ENCODE measurements at regions not wholly inside any gene's neighbourhood (a gene's known extent, or its start where the extent isn't known, plus 50 kb on each side); places are given as distances from the start of the nearest gene placed in this dataset.

DNA sequence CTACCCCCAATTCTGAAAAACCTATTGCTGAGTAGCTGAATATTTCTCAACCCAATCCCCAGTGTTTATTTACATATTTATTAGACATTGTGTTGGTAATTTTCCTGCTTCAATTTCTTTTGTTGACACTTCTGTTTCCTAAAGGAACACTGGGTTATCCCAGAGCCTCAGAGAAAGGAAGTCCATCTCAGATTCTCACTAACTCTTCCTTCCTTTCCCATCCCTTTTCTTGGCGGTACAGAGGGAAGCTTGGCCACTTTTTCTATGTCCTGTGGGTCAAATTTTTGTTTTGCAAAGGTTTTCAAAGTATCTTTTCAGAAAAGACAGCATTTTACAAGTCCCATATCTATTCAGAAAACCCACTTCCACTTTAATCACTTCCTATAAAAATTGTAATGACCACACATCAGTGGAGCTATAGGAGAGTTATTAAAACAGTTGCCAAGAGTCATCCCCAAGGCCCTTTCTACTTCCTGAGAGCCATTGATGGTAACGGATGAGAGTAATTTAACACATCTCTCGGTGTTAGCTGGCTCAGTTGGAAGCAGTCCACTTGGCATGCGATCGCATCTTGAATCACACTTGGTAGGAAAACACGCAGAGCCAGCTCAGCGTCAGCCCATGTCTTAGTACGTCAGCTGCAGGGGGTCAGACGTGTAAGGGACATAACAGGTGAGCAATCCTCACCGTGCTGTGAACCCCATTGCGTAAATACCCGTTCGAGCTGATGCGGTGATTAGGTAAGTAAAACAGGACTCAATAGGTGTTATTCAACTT, 231.1 kb upstream of the ADARB2 start:
- no peak for DNase-seq

DNA sequence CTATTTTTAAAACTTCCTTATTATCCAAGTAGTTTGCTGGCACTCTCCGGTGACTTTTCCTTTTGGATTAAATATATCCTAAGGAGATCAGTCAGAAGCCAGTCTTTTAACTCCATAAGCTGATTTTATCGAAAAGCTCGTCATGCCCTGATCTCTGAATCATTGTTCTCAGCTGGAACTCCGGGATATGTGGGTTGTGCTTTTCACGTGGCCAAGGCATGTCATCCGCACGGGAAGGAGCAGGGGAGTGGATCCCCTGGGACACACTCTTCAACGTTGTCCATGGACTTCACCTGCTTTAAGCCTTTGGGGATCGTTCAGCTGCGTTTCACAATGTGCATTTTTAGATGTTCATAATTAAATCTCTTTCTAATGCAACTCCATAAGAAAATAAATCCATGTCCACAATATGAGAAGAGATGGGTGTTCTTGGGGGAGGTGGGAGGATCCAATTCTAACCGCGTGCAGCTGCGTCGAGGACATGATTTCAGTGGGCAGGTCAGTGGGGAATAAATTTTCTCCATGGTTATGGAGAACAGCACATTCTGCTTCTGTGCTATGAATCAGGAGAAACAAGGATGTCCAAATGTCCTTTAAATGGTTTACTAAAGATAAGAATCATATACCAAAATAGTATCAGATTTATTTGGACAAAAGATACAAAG, 229.5 kb upstream of the ADARB2 start:
- no peak for DNase-seq

DNA sequence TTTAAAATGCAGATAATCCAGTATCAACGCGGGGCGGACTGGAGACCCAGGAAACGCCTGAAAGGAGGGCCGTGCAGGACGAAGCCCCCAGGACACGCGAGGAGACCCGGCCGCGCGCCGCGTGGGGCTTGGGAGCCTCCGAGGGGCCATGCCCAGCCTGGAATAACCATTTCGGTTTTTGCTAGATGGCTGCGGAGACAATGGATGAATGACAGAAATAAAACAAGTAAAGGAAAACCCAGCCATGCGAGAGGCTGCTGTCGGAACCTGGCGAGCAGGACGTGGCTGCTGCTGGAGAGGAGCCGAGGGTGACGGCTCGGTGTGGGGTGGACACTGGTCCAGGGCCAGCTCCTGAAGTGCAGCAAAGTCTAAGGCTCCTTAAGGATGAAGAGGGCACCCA, 227.2 kb upstream of the ADARB2 start:
- no peak for DNase-seq

DNA sequence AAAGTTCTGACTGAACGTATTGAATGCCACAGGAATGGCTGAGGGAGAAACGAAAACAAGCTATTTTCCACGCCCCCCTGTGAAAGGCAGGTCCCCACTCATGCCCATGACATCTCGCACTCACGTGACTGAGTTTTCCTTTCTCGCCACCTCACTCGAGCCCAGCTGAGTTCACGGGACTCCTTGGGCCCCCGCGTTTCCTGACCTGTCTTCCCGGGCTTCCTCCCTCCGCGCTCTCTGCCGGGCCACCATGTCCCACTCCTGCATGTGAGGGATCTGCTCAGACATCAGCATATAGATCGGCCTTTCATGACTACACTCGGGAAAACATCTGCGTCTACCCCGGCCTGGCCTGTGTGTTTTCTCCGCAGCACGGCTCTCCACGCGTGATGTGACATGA, 226.0 kb upstream of the ADARB2 start:
- DNase-seq: no peak

DNA sequence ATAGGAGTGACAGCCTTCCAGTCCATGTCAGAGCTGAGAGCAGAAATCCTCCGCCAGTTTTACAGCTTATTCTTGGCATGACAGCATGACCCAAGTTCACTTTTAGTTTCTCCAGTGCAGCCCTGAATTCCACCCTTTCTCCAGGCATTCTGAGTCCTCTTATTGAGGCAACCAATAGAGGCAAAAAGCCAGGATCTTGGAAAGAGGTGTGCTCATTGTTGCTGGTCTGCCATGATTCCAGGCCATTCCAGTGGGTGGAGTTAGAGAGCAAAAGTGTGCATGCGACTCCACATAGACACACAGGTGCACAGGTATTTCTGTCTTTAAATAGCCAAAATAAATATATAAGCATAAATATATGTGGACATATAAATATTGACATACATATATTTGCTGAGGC, 224.7 kb upstream of the ADARB2 start:
- no peak for DNase-seq

DNA sequence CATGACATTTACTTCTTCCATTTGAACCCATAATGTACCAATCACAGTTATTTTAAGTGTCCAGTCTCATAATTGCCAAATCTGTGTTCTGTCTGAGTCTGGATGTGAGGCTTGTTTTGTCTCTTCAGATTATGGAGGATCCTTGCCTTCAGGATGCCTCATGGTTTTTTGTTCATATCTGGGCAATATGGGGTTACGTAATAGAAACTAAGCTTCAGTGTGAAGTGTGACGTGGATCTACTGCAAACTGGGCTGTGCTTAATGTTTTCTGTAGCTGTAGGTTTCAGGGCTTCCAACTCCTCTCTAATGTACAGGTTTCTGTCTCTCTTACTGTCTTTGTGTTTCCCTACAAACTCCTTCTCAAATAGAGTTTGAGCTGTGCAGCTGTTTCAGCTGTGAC, 223.7 kb upstream of the ADARB2 start:
- no peak for DNase-seq

DNA sequence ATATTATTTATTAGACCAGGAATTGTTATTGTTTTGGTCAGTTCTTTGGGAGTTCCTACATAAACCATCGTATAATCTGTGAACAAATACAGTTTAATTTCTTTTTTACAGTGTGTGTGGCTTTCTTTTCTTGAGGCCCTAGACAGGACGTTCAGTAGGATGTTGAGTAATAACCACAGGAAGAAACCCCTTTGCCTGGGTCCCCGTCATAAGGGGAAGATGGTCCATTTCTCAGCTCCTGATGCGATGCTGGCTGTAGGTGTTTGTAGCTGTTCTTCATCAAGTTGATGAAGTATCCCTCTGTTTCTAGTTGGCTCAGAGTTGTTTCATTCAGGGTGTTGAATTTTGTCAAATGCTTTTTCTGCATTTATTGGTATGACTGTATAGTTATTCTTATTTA, 219.7 kb upstream of the ADARB2 start:
- DNase-seq: no peak

DNA sequence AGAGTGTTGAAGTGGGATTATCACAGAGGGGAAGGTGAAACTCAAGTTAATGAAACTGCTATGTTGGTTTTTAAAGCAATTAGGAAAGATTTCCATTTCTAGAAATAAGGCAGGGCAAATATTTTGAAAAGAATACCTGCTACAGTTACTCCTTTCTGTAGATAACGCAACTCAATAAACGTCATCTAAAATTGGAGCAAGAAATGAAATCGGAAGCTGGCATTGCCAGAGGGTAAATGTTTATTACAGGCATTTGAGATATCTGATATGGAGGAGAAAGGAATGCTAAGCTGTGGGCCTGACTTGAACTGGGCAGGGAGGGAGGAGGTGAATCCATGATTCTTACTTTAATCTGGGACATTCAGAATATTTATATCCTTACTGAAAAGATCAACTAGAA, 217.0 kb upstream of the ADARB2 start:
- DNase-seq: no peak

DNA sequence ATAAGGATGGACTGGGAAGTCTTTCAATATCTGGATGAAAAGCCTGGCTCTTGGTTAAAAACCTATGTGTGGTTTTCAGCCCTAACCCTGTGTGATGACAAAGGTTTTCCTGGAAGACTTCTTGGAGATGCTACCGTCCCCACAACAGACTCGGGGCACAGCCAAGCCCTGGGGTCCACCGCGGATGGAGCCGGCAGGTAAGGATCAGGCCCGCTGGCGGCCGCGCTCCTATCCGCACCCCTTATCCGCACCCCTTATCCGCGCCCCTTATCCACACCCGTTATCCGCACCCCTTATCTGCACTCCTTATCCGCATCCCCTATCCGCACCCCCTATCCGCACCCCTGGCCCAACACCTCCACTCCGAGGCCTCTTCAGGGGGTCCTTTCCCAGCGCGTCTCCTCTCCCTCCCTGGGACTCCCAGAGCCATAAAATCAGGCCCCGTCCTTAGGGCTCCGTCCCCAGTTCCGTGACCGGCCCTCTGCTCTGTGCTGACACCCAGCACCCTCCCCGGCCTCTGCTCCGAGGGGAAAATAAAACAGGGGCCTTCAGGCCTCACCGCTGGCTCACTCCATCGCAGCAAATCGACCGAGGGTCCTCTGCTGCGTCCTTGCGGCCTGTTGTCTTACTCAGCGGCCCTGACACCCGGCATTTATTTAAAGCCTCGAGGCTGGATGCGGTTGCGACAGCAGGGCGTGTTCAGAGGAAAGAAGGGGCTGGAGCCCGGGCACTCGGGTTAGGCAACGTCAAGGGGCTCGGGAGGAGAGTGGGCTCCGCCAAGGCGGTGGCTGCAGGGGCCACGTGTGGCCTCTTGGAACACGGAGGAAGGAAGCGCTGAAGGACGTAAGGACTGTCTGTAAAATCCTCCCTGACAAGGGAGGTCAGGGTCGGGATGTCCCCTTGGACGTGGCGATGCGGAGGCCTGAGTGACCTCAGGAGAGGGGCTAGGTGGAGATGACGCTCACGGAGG, 215.1 kb upstream of the ADARB2 start:
- DNase-seq: no peak

DNA sequence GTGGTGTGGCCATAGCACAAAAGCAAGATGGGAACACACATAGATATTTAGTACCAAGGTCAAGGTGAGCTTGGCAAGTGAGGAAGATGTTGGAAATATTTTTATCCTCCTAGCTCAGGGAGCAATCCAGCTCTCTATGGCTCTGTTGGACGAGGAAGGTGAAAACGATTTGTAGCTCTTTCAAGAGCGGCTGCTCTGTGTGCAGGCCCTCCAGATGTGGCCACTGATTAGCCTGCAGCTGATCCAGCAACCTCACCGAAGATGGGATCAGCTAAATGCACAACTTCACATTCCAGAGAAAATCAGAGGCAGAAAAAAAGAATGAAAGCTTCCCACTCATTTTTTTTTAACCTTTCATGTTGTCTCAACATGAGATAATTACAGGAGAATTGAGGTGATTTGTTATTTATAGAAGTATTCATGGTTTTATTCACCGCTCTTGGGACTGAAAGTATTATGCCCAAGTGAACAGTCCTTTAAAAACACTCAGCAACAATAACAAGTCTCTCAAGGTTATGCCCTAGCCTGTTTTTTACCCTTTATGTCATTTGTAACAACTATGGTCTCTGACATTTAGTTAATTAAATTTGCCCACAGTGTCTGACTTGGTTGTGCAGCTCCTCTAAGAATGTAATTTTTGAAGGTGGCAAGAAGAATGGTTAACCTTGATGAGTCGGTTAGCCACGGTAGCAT, 213.6 kb upstream of the ADARB2 start:
- DNase-seq: no peak

DNA sequence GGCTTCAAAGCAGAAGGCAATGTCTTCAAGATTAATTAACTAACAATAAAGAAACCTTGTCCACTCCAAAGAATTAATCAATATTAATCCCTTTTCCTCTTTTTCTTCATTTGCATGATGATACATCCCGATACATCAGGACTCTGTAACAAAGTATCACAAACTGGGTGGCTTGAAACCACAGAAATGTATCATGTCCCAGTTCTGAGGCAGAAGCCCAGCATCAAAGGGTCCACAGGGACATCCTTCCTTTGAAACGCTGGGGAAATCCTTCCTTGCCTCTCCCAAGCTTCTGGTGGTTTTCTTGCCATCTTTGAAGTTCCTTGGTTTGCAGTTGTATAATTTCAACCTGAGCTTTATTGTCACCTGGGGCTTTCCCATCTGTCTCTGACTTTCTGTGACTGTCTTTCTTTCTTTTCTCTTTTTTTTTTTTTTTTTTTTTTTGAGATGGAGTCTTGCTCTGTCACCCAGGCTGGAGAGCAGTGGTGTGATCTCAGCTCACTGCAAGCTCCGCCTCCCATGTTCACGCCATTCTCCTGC, 210.2 kb upstream of the ADARB2 start:
- DNase-seq: no peak

DNA sequence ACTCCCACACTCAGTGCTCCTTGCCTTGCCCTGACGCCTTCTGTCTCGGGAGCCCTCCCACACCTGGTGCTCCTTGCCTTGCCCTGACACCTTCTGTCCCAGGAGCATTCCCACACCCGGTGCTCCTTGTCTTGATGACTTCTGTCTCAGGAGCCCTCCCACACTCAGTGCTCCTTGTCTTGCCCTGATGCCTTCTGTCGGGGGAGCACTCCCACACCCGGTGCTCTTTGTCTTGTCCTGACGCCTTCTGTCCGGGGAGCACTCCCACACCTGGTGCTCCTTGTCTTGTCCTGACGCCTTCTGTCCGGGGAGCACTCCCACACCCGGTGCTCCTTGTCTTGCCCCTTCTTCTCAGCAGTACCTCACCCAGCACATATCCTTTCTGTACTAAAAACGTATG, 207.2 kb upstream of the ADARB2 start:
- DNase-seq: no peak

DNA sequence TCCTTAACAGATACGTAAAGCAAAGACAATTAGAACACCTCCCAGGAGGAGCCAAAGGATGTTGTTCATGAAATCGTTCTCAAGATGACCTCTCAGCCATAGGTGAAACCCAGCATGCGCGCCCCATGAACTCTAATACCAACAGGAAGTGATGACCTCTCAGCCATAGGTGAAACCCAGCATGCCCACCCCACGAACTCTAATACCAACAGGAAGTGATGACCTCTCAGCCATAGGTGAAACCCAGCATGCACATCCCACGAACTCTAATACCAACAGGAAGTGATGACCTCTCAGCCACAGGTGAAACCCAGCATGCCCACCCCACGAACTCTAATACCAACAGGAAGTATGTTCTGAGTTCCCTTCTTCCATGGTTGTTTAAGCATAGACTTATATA, 205.2 kb upstream of the ADARB2 start:
- DNase-seq: no peak

DNA sequence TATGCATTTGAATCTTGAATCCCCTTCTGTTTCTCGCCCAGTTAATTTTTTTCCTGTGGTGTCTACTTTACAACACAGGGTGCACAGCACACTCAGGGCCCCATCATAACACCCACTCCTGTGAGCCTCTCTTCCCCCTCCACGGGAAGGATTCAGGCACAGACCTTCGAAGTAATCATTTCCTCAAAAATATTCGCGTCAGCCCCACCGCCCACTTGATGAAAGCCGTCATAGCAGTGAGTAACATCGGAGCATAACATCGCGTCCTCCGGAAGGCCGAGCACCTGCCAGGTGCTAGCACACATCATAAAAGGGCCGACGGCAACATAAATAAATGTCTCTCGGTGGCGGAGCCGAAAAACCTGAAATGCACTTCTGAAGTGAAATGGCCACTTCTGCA, 201.7 kb upstream of the ADARB2 start:
- DNase-seq: no peak

DNA sequence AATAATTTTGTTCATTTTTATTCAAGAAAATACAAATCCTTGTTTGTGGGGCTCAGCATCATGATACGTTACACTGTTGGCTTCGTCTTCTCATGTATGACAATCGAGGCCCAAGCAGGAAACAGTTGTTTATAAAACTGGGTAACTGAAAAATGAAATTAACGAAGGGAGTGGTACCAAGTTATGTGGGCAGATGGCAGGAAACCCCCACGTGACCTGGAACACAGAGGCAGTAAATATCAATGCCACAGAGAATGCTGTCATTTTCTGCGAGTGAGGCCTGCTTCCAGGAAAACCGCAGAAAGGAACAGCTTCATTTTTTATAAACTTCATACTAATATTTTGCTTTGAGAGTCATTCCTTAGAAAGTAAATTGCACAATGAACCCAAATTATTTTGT, 201.0 kb upstream of the ADARB2 start:
- DNase-seq: no peak

DNA sequence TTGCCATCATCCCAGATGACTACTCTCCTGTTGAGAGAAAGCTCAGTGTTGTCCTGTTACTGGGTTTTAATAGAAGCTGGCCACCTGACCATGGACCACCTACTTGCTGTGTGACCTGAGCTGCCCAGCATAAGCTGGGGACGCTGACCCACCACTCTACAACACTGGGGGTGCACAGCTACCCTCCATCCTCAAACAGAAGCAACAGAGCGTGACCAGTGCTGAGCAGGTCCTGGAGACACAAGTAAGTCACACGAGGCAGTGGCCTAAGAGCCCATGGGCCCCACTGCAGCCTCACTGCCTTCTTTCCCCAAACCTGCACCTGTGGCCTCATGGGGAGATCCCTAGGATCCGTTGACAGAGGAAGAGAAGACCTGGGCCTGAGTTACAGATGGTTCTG, 198.6 kb upstream of the ADARB2 start:
- no peak for DNase-seq

DNA sequence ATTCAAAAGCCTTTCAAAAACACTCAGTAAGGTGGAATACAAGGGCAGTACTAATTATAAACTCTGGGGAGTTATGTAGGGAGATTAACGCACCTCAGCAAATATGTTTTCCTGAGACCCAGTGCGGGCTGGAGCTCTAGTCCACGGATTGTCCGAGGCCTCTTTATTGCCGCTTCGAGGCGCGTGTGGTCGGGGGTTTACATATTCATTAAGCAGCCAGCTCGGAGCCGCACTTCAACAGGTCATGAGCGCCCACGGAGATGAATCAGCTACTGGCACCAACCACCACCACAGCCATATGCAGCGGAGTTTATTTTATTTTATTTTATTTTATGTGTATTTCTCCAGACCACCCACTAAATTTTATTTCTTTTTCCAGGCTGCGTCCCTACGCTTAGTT, 195.9 kb upstream of the ADARB2 start:
- DNase-seq: no peak

DNA sequence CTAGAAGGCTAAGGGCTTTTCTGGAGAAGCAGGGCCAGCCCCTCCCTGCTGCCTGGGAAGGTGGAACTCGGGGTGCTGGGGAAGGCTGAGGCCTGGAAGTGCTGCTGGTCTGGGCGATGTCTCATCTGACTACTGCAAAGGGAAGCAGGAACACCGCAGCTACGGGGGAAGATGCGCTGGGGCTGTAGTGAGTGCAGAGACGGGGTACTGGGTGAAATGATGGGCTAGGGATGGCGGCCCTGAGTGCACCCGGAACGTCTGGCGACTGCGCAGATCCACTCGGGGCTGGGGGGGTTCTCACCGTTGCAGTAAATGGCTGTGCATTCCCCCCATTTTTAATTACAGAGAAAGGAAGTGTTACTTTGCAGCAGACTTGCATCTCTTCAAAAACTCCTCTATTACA, 195.4 kb upstream of the ADARB2 start:
- no peak for DNase-seq

DNA sequence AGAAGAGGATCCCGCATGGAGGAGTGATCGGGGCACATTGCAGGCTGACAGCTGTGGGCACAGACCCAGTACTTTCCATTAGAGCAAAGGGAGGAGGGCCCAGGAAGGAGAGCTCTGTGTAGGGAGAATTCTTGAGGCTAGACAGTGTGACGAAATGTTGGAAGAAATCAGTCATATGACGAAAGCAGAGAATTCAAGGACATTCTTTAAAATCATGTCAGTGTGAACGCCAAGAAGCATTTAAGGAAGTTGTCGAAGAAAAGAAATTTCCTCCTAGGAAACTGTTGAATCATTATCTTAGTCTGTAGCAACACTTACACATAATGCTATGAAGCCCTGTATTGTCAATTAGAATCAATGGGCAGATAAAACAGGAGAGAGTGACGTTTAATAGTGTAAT, 191.3 kb upstream of the ADARB2 start:
- no peak for DNase-seq

DNA sequence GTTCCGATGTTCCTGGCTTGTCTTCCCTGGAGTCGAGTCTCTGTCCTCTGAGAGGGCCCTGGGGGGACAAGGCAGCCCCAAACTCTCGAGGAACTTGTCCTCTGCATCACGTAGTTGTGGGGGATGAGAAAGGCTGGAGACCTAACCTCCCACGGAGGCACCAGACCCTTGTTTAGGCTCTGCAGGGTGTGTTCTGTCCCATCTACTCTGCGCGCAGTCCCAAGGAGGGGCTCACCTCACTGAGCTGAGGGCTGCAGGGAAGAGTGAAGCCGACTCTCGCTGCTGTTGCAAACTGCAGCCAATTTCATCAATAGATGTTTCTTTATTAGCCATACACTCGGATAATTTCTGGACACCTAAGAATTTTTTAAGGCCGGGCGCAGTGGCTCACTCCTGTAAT, 186.7 kb upstream of the ADARB2 start:
- no peak for DNase-seq

DNA sequence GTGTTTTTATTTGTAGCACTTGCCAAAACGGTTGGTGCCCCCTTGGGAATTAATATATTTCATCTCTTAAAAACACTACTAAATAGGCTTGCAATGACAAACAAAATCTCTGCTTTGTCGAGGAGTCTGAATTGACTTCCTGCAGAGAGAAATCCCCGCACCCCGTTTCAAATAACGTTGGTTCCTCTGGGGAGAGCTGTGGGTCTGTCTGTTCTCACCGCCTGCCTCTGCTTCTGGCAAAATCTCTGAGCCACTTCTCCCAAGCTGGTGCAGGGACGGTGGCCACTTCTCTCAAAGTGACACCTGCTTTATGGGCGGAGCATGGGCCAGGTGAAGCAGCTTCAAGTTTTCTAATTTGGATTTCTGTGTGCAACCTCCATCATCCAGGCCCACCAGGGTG, 186.3 kb upstream of the ADARB2 start:
- no peak for DNase-seq

DNA sequence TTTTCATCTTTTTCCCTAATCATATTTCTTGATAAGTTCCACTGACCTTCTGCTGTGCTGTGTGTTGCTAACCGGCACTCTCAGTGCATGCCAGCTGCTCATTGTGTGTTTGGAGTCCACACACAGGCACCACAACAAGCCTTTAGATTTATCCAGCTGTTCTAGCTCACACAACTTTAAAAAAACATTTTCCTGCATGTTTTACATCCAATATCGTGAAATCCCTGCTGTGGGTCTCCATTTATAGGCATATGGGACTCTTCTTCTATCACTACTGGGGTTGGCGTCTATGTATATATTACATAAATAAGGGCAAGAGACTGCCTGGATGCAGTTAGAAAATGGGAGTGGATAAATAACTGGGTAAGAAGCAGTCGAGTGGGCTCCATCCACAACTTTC, 183.6 kb upstream of the ADARB2 start:
- no peak for DNase-seq

DNA sequence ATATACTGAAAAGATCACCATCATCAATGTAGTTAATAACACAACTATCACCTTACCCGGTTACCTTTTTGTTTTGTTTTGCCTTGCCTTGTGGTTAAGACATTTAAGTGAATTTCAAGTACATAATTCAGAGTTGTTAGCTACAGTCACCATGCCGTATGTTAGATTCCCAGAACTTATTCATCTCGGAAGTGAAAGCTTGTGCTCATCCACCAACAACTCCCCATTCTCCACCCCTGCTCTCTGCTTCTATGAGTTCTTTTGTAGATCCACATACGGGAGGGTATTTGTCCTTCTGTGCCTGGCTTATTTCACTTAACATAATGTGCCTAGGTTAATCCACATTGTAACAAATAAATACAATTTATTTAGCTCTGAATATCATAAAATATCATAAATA, 182.8 kb upstream of the ADARB2 start:
- no peak for DNase-seq
